Testis (tissue), 2 donors: ENCODE measurements at regions not wholly inside any gene's neighbourhood (a gene's known extent, or its start where the extent isn't known, plus 50 kb on each side); places are given as distances from the start of the nearest gene placed in this dataset.

Experiments used
- CTCF ChIP-seq, 3 experiments: fragments of 450-650 bp in 2 of 3; fragments of 200-600 bp in 1 of 3; sonication (generic) in 1 of 3; IDR thresholded peaks; one replicate each; pipeline ENCODE4 v1.5.1; 2016 to 2019; ENCODE audit warnings: antibody characterized with exemption in 3 of 3, mild to moderate bottlenecking in 2 of 3, moderate library complexity in 1 of 3
- POLR2A ChIP-seq: fragments of 450-650 bp; IDR thresholded peaks from one replicate; pipeline ENCODE4 v1.6.1; 2017; ENCODE audit warnings: antibody characterized with exemption, mild to moderate bottlenecking, moderate library complexity

DNA sequence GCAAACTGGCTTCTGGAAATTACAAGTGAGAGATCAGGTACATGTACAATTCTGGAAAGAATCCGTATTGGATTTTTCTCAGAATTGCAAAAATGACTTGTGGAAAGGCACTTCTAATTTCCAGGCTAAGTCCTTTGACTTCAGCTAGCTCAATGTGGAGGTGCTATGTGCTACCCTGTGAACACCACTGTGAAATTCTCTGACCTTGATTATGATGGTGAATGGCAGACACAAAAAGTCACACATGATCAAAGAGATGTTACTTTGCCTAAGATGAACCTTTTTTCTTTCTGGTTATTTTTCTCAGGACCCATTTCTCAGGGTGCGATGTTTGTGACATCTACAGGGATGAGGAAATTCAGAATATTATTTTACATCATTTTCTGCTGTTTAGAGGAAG, 856.6 kb upstream of the VRK2 start:
- TF ChIP-seq POLR2A (no peak), CTCF (IDR thresholded peaks at IDR 0.05) (no peak)
